H1 (cell line): ENCODE measurements at regions not wholly inside any gene's neighbourhood (a gene's known extent, or its start where the extent isn't known, plus 50 kb on each side); places are given as distances from the start of the nearest gene placed in this dataset.
"Not testable (repeated sequence)": the region's sequence is repeated elsewhere in the genome, so short reads cannot be mapped to it uniquely, and the experiment has no call there.

Source experiments
- CBX5 ChIP-seq: fragments of 300-800, 300-1000 bp; sonication (generic); IDR thresholded peaks from 2 replicates; pipeline ENCODE4 v1.7.1; 2016; ENCODE audit warnings: antibody characterized with exemption, low read length, low read depth
- GABPA ChIP-seq: IDR thresholded peaks from 2 replicates; pipeline ENCODE4 v1.6.1; 2011; ENCODE audit warnings: mild to moderate bottlenecking, low read length, moderate library complexity, borderline replicate concordance; ENCODE audit not compliant: insufficient read depth
- HDAC6 ChIP-seq: IDR thresholded peaks from one replicate; pipeline ENCODE4 v1.7.1; 2012; ENCODE audit warnings: low read depth, mild to moderate bottlenecking, inconsistent platforms, low read length, moderate library complexity
- KDM5A ChIP-seq: fragments of 200-600 bp; IDR thresholded peaks from 2 replicates; pipeline ENCODE4 v1.7.1; 2012; ENCODE audit warnings: mild to moderate bottlenecking, low read length, inconsistent platforms, mixed read lengths
- TEAD4 ChIP-seq: IDR thresholded peaks from 2 replicates; pipeline ENCODE4 v1.6.1; 2012; ENCODE audit warnings: low read depth, low read length, inconsistent platforms, mixed read lengths
- YY1 ChIP-seq: IDR thresholded peaks from 2 replicates; pipeline ENCODE4 v1.6.1; 2011; ENCODE audit warnings: low read depth, mild to moderate bottlenecking, low read length
- TF ChIP-seq, protein P1 (sequence below), 3 experiments: IDR thresholded peaks; 1 replicate in 2 of 3; 2 replicates in 1 of 3; pipeline versions ENCODE4 v1.5.1 to v1.6.1; 2011; ENCODE audit warnings: low read length in 3 of 3, mild to moderate bottlenecking in 3 of 3, inconsistent platforms in 2 of 3, low read depth in 1 of 3, moderate library complexity in 1 of 3; ENCODE audit not compliant: insufficient read depth in 1 of 3; ENCODE audit errors: control extremely low read depth in 1 of 3

DNA sequence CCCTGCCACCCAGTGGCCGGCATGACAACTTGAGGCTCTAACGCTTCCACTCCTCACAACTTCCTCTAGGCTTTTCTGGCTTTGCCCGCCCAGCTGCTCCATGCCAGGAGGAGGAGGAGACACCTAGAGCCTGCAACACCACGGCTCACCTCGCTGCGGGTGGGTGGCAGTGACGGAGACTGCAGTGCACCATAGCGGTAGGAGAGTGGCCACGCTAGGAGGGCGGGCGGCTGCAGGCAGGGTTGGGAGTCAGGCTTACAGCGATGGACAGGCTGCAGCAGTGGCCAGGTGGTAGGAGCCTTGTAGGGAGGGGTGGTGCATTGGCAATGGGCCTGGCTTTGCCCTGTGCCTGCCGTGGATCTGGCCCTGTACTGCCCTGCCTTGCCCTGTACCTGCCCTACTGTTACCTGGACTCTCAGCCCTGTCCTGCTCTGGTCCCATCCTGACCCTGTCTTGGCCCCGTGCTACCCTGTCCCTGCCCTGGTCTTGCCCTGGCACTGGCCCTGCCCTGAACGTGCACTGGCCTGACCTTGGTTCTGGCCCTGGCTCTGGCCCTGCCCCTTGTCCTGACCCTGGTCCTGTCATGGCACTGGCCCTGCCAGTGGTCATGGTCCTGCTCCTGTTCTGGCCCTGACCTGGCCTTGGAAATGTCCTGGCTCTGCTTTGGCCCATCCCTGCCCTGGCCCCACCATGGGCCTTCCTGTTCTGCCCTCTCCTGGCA, 540.8 kb downstream of the FOXD4L6 start:
- TF ChIP-seq, protein P1, sequence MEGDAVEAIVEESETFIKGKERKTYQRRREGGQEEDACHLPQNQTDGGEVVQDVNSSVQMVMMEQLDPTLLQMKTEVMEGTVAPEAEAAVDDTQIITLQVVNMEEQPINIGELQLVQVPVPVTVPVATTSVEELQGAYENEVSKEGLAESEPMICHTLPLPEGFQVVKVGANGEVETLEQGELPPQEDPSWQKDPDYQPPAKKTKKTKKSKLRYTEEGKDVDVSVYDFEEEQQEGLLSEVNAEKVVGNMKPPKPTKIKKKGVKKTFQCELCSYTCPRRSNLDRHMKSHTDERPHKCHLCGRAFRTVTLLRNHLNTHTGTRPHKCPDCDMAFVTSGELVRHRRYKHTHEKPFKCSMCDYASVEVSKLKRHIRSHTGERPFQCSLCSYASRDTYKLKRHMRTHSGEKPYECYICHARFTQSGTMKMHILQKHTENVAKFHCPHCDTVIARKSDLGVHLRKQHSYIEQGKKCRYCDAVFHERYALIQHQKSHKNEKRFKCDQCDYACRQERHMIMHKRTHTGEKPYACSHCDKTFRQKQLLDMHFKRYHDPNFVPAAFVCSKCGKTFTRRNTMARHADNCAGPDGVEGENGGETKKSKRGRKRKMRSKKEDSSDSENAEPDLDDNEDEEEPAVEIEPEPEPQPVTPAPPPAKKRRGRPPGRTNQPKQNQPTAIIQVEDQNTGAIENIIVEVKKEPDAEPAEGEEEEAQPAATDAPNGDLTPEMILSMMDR (IDR thresholded peaks at IDR 0.05; ENCODE audit: control extremely low read depth in 1 of 3, insufficient read depth in 1 of 3, low read depth in 1 of 3, low read length in 3 of 3), result not testable (repeated sequence)
- TF ChIP-seq CBX5, HDAC6, YY1, TEAD4, GABPA, KDM5A: not testable (repeated sequence)
